KMS-11 (cell line): ENCODE measurements at regions not wholly inside any gene's neighbourhood (a gene's known extent, or its start where the extent isn't known, plus 50 kb on each side); places are given as distances from the start of the nearest gene placed in this dataset.

Experiments used
- H2AFZ ChIP-seq: fragments of 200-600 bp; sonication (generic); 2 replicates; pipeline ENCODE4 v1.6.1; 2016; ENCODE audit warnings: antibody characterized with exemption, mixed run types, low read depth
- H3K27ac ChIP-seq: fragments of 200-600 bp; sonication (generic); 2 replicates; pipeline ENCODE4 v1.6.1; 2016; ENCODE audit warnings: mild to moderate bottlenecking, mixed run types
- H3K27me3 ChIP-seq: fragments of 200-600 bp; sonication (generic); 2 replicates; pipeline ENCODE4 v1.6.1; 2017; ENCODE audit warnings: mild to moderate bottlenecking, low read depth, mixed run types, moderate library complexity; ENCODE audit not compliant: insufficient read depth
- H3K36me3 ChIP-seq: fragments of 200-600 bp; sonication (generic); 2 replicates; pipeline ENCODE4 v1.6.1; 2017; ENCODE audit warnings: mild to moderate bottlenecking, mixed run types; ENCODE audit not compliant: insufficient read depth
- H3K4me1 ChIP-seq: fragments of 200-600 bp; sonication (generic); 2 replicates; pipeline ENCODE4 v1.6.1; 2016; ENCODE audit warnings: mild to moderate bottlenecking, low read depth, mixed run types; ENCODE audit not compliant: poor library complexity, severe bottlenecking
- H3K4me2 ChIP-seq: fragments of 200-600 bp; sonication (generic); 2 replicates; pipeline ENCODE4 v1.7.0; 2016; ENCODE audit warnings: mild to moderate bottlenecking, mixed run types
- H3K4me3 ChIP-seq: fragments of 200-600 bp; sonication (generic); IDR thresholded peaks from 2 replicates; pipeline ENCODE4 v1.6.1; 2017; ENCODE audit warnings: low read depth, low read length, mixed read lengths; ENCODE audit not compliant: insufficient read depth
- H3K79me2 ChIP-seq: fragments of 200-600 bp; sonication (generic); 2 replicates; pipeline ENCODE4 v1.6.1; 2016; ENCODE audit warnings: low read depth, mixed run types; ENCODE audit not compliant: insufficient read depth
- H3K9ac ChIP-seq: fragments of 200-600 bp; sonication (generic); 2 replicates; pipeline ENCODE4 v1.6.1; 2016; ENCODE audit warnings: mild to moderate bottlenecking, mixed run types
- H4K20me1 ChIP-seq: fragments of 200-600 bp; sonication (generic); 2 replicates; pipeline ENCODE4 v1.6.1; 2016; ENCODE audit warnings: mild to moderate bottlenecking, mixed run types; ENCODE audit not compliant: insufficient read depth
- CTCF ChIP-seq: fragments of 200-600 bp; sonication (generic); conservative IDR thresholded peaks from 2 replicates; pipeline ENCODE4 v1.6.1; 2017; ENCODE audit warnings: low read depth, mild to moderate bottlenecking, antibody characterized with exemption, low read length, moderate library complexity, mixed read lengths

- H3K4me1 ChIP-seq = no peaks in the 10 kb centered on the region
- no peaks in the 10 kb centered on the region for H4K20me1 ChIP-seq
- H3K27ac ChIP-seq = no peak overlapping the region
- H3K27me3 ChIP-seq = no peaks in the 10 kb centered on the region
- no peak overlapping the region for H2AFZ ChIP-seq
- no peak for TF ChIP-seq CTCF
- no peak overlapping the region for H3K4me2 ChIP-seq
- no peaks in the 10 kb centered on the region for H3K79me2 ChIP-seq
- H3K4me3 ChIP-seq = no peak overlapping the region
- H3K36me3 ChIP-seq = no peaks in the 10 kb centered on the region
- H3K9ac ChIP-seq = no peak overlapping the region
Measured at GRCh38 chr21:28607545-28607944, 385.1 kb downstream of the LTN1 start.

GRCh38 chr21:28604946-28605537 lies 387.6 kb downstream of the LTN1 start:
- Histone ChIP-seq H2AFZ (no peak overlapping the region), H3K9ac (no peak overlapping the region), H3K4me2 (no peak overlapping the region), H3K4me1 (no peaks in the 10 kb centered on the region), H3K79me2 (no peaks in the 10 kb centered on the region), H3K27ac (no peak overlapping the region), H3K27me3 (no peaks in the 10 kb centered on the region), H4K20me1 (no peaks in the 10 kb centered on the region), H3K36me3 (no peaks in the 10 kb centered on the region), H3K4me3 (no peak overlapping the region)
- no peak for TF ChIP-seq CTCF

GRCh38 chr21:28602546-28602945 lies 390.1 kb downstream of the LTN1 start:
- Histone ChIP-seq H3K4me1 (no peaks in the 10 kb centered on the region), H3K36me3 (no peaks in the 10 kb centered on the region), H4K20me1 (no peaks in the 10 kb centered on the region), H3K4me3 (no peak overlapping the region), H2AFZ (no peak overlapping the region), H3K9ac (no peak overlapping the region), H3K27me3 (no peaks in the 10 kb centered on the region), H3K79me2 (no peaks in the 10 kb centered on the region), H3K4me2 (no peak overlapping the region), H3K27ac (no peak overlapping the region)
- no peak for TF ChIP-seq CTCF

GRCh38 chr21:28598214-28598613 lies 394.5 kb downstream of the LTN1 start:
- no peaks in the 10 kb centered on the region for H4K20me1 ChIP-seq
- no peak overlapping the region for H3K4me2 ChIP-seq
- no peak for TF ChIP-seq CTCF
- no peak overlapping the region for H3K9ac ChIP-seq
- no peak overlapping the region for H3K27ac ChIP-seq
- H3K4me1 ChIP-seq = no peaks in the 10 kb centered on the region
- H3K79me2 ChIP-seq = no peaks in the 10 kb centered on the region
- H3K27me3 ChIP-seq = no peaks in the 10 kb centered on the region
- no peaks in the 10 kb centered on the region for H3K36me3 ChIP-seq
- no peak overlapping the region for H2AFZ ChIP-seq
- H3K4me3 ChIP-seq = no peak overlapping the region
